ENCODE measurements at regions not wholly inside any gene's neighbourhood (a gene's known extent, or its start where the extent isn't known, plus 50 kb on each side); places are given as distances from the start of the nearest gene placed in this dataset.

DNA sequence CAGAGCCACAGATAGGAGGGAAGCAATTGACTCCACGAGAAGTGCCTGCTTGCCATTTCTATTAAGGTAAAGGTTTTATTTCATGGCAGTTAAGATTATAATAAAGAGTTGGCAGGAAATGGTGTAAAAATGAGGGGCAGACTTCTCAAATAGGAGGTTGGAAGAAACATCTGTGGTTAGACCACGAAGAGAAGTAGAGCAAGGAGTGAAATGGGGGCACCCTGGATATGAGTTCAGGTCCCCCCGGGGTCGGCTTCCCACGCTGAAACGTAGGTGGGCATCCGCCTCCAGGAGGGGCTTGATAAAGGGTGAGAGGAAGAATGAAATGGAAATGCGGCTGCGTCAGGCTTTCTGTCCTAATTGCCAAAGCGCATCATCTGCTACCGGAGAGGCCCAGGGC lies 209.1 kb downstream of the MAF start:
- TF ChIP-seq, protein P1, sequence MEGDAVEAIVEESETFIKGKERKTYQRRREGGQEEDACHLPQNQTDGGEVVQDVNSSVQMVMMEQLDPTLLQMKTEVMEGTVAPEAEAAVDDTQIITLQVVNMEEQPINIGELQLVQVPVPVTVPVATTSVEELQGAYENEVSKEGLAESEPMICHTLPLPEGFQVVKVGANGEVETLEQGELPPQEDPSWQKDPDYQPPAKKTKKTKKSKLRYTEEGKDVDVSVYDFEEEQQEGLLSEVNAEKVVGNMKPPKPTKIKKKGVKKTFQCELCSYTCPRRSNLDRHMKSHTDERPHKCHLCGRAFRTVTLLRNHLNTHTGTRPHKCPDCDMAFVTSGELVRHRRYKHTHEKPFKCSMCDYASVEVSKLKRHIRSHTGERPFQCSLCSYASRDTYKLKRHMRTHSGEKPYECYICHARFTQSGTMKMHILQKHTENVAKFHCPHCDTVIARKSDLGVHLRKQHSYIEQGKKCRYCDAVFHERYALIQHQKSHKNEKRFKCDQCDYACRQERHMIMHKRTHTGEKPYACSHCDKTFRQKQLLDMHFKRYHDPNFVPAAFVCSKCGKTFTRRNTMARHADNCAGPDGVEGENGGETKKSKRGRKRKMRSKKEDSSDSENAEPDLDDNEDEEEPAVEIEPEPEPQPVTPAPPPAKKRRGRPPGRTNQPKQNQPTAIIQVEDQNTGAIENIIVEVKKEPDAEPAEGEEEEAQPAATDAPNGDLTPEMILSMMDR (IDR thresholded peaks at IDR 0.05; ENCODE audit: borderline replicate concordance, control extremely low read depth, extremely low read depth, insufficient read depth, missing control alignments) = no peak
- DNase-seq (ENCODE audit: low spot score) = no peak
- in situ Hi-C loops (cut with MboI; ENCODE audit: low sequenced_read_pairs, unreplicated experiment) = no loop called here

DNA sequence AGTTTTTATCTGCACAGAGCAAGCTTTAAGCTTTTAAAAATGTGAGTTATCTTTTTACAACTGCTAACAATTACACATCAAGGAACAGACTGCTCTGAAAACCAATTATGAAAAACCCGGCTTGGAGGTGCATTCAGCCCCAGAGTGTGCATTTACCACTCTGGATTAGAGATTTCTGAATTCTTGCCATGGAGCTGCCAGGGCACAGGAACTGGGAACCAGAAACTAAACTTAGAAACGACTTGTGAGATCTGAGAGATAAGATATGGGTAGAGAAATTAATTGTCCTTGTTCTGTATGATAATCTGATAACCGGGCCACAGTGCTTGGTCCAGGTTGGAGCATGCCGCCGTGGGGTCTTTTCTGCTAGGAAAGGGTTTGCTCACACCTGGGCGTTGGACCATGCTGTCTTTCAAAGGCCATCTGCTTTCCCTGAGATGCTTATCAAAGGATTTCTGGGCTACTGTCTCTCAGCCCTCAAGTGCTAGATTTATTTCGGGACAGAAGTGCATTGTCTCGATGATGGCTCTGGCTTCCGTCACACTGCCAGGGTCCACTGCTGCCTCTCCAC lies 210.0 kb downstream of the MAF start:
- TF ChIP-seq, protein P1 (IDR thresholded peaks at IDR 0.05; ENCODE audit: borderline replicate concordance, control extremely low read depth, extremely low read depth, insufficient read depth, missing control alignments) = no peak
- in situ Hi-C loops (cut with MboI; ENCODE audit: low sequenced_read_pairs, unreplicated experiment) = no loop called here
- DNase-seq (ENCODE audit: low spot score) = no peak

GRCh38 chr16:79388396-79388795 lies 212.1 kb downstream of the MAF start:
- in situ Hi-C loops (cut with MboI; ENCODE audit: low sequenced_read_pairs, unreplicated experiment) = no loop called here
- no peak for DNase-seq (ENCODE audit: low spot score)
- TF ChIP-seq, protein P1 (IDR thresholded peaks at IDR 0.05; ENCODE audit: borderline replicate concordance, control extremely low read depth, extremely low read depth, insufficient read depth, missing control alignments) = no peak

DNA sequence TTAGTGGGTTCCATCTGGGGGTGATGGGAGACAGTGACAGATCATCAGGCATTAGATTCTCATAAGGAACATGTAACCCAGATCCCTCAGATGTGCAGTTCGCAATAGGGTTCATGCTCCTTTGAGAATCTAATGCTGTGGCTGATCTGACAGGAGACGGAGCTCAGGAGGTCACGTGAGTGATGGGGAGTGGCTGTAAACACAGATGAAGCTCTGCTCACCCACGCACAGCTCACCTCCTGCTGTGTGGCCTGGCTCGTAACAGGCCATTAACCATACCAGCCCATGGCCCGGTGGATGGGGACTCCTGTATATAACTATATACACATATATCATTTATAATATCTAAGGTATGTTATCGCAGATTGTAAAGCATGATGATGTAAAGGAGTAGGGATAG lies 214.2 kb downstream of the MAF start:
- in situ Hi-C loops (cut with MboI; ENCODE audit: low sequenced_read_pairs, unreplicated experiment) = no loop called here
- no peak for DNase-seq (ENCODE audit: low spot score)
- TF ChIP-seq, protein P1 (IDR thresholded peaks at IDR 0.05; ENCODE audit: borderline replicate concordance, control extremely low read depth, extremely low read depth, insufficient read depth, missing control alignments) = no peak

- in situ Hi-C loops (cut with MboI; ENCODE audit: low sequenced_read_pairs, unreplicated experiment) = no loop called here
- TF ChIP-seq, protein P1 (IDR thresholded peaks at IDR 0.05; ENCODE audit: borderline replicate concordance, control extremely low read depth, extremely low read depth, insufficient read depth, missing control alignments) = no peak
Measured at GRCh38 chr16:79381603-79382042, 218.9 kb downstream of the MAF start.

GRCh38 chr16:79380995-79381602 lies 219.4 kb downstream of the MAF start:
- in situ Hi-C loops (cut with MboI; ENCODE audit: low sequenced_read_pairs, unreplicated experiment) = no loop called here
- TF ChIP-seq, protein P1 (IDR thresholded peaks at IDR 0.05; ENCODE audit: borderline replicate concordance, control extremely low read depth, extremely low read depth, insufficient read depth, missing control alignments) = no peak
- DNase-seq (ENCODE audit: low spot score) = no peak

More at GRCh38 chr16:79381603-79382042, 218.9 kb downstream of the MAF start:
- no peak for DNase-seq (ENCODE audit: low spot score)

All from GM13976 (cell line).